Trophoblast cell (in vitro differentiated cells and primary cell): ENCODE measurements at regions not wholly inside any gene's neighbourhood (a gene's known extent, or its start where the extent isn't known, plus 50 kb on each side); places are given as distances from the start of the nearest gene placed in this dataset.
"Not testable (repeated sequence)": the region's sequence is repeated elsewhere in the genome, so short reads cannot be mapped to it uniquely, and the experiment has no call there.

Source experiments
- DNase-seq, 2 donors: peaks; one replicate each; pipeline ENCODE4 v3.0.0-alpha.2; 2016
- H2AFZ ChIP-seq: 2 replicates; pipeline ENCODE4 v1.6.1; 2013; ENCODE audit warnings: low read length, moderate library complexity, mild to moderate bottlenecking; ENCODE audit not compliant: insufficient read depth, poor library complexity
- H2AK5ac ChIP-seq: 2 replicates; pipeline ENCODE4 v1.6.1; 2013; ENCODE audit warnings: mild to moderate bottlenecking, low read length
- H2BK120ac ChIP-seq: 2 replicates; pipeline ENCODE4 v1.6.1; 2013; ENCODE audit warnings: low read length, mild to moderate bottlenecking, moderate library complexity; ENCODE audit not compliant: insufficient read depth, poor library complexity
- H2BK12ac ChIP-seq: 2 replicates; pipeline ENCODE4 v1.6.1; 2013; ENCODE audit warnings: mild to moderate bottlenecking, low read length, moderate library complexity
- H2BK5ac ChIP-seq: 2 replicates; pipeline ENCODE4 v1.6.1; 2013; ENCODE audit warnings: low read length, low read depth, moderate library complexity, mild to moderate bottlenecking; ENCODE audit not compliant: poor library complexity
- H3K14ac ChIP-seq: 2 replicates; pipeline ENCODE4 v1.6.1; 2013; ENCODE audit warnings: mild to moderate bottlenecking, low read length
- H3K18ac ChIP-seq: 2 replicates; pipeline ENCODE4 v1.6.1; 2013; ENCODE audit warnings: mild to moderate bottlenecking, low read length
- H3K23ac ChIP-seq: 2 replicates; pipeline ENCODE4 v1.6.1; 2013; ENCODE audit warnings: low read length
- H3K27ac ChIP-seq: 2 replicates; pipeline ENCODE4 v1.5.1; 2013; ENCODE audit warnings: low read depth, mild to moderate bottlenecking, inconsistent platforms, low read length, moderate library complexity
- H3K27me3 ChIP-seq: 2 replicates; pipeline ENCODE4 v1.6.1; 2013; ENCODE audit warnings: inconsistent platforms, mild to moderate bottlenecking, low read length, moderate library complexity; ENCODE audit not compliant: insufficient read depth
- H3K36me3 ChIP-seq, 2 experiments: 1 replicate in 1 of 2; 2 replicates in 1 of 2; pipeline ENCODE4 v1.6.1; 2013; ENCODE audit warnings: low read length in 2 of 2, mild to moderate bottlenecking in 2 of 2, moderate library complexity in 1 of 2; ENCODE audit not compliant: insufficient read depth in 2 of 2, control insufficient read depth in 1 of 2
- H3K4ac ChIP-seq: 2 replicates; pipeline ENCODE4 v1.6.1; 2013; ENCODE audit warnings: low read depth, mild to moderate bottlenecking, low read length, moderate library complexity
- H3K4me1 ChIP-seq, 2 experiments: 1 replicate in 1 of 2; 2 replicates in 1 of 2; pipeline ENCODE4 v1.6.1; 2013; ENCODE audit warnings: low read length in 2 of 2, mild to moderate bottlenecking in 2 of 2, moderate library complexity in 1 of 2; ENCODE audit not compliant: insufficient read depth in 2 of 2, control insufficient read depth in 1 of 2
- H3K4me2 ChIP-seq: 2 replicates; pipeline ENCODE4 v1.6.1; 2013; ENCODE audit warnings: inconsistent platforms, mild to moderate bottlenecking, low read length, moderate library complexity
- H3K4me3 ChIP-seq: 2 replicates; pipeline ENCODE4 v1.5.1; 2013; ENCODE audit warnings: mild to moderate bottlenecking, low read depth, low read length, inconsistent platforms
- H3K79me1 ChIP-seq: one replicate; pipeline ENCODE4 v1.6.1; 2013; ENCODE audit warnings: low read length
- H3K79me2 ChIP-seq: 2 replicates; pipeline ENCODE4 v1.6.1; 2013; ENCODE audit warnings: low read length, mild to moderate bottlenecking; ENCODE audit not compliant: control insufficient read depth, insufficient read depth, poor library complexity
- H3K9ac ChIP-seq: 2 replicates; pipeline ENCODE4 v1.6.1; 2013; ENCODE audit warnings: mild to moderate bottlenecking, low read length
- H3K9me3 ChIP-seq: 2 replicates; pipeline ENCODE4 v1.6.1; 2013; ENCODE audit warnings: low read depth, mild to moderate bottlenecking, control low read depth, inconsistent platforms, low read length; ENCODE audit not compliant: insufficient read depth
- H4K12ac ChIP-seq: 2 replicates; pipeline ENCODE4 v1.6.1; 2013; ENCODE audit warnings: low read depth, mild to moderate bottlenecking, low read length, moderate library complexity
- H4K8ac ChIP-seq: 2 replicates; pipeline ENCODE4 v1.6.1; 2013; ENCODE audit warnings: low read depth, mild to moderate bottlenecking, low read length, moderate library complexity
- H4K91ac ChIP-seq: one replicate; pipeline ENCODE4 v1.6.1; 2013; ENCODE audit warnings: low read depth, mild to moderate bottlenecking, low read length, moderate library complexity
- WGBS: extraction: QIAGEN DNeasy Blood & Tissue Kit; methylation state at CpG from one replicate; pipeline ENCODE4 v1.1.7; 2013; ENCODE audit warnings: missing lambda C conversion rate; ENCODE audit not compliant: insufficient read length, insufficient coverage; ENCODE audit errors: extremely low coverage; 5-methylcytosine and 5-hydroxymethylcytosine counted together

DNA sequence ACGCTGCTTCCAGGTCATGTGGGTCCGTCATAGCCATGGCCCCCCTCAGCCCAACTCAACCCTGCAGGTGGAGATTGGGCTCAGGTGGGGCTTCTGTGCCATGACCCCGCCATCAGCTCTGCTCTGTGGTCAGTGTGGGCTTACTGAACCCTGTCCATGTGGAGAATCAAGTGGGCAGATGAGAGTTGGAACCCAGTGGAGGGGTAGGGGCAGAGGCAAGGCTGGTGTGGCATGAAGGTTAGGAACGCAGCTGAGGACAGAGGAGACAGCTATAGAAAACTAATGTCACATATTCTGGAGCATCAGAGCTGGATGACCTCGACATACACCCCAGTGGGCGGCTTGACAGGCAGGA, 355.9 kb downstream of the PTPRU start:
- Histone ChIP-seq H3K27me3 (no peaks in the 10 kb centered on the region), H3K23ac (no peak overlapping the region), H2BK12ac (no peak overlapping the region), H2BK5ac (no peak overlapping the region), H4K12ac (no peak overlapping the region), H2AFZ (no peak overlapping the region), H3K36me3 (no peaks in the 10 kb centered on the region), H3K79me1 (no peaks in the 10 kb centered on the region), H3K9ac (no peak overlapping the region), H3K4ac (no peak overlapping the region), H3K27ac (no peak overlapping the region), H3K14ac (no peak overlapping the region), H2AK5ac (no peak overlapping the region), H3K18ac (no peak overlapping the region), H2BK120ac (no peak overlapping the region), H3K4me3 (no peak overlapping the region), H3K79me2 (no peaks in the 10 kb centered on the region), H3K9me3 (no peaks in the 10 kb centered on the region), H4K8ac (no peak overlapping the region), H3K4me1 (no peaks in the 10 kb centered on the region), H3K4me2 (no peak overlapping the region), H4K91ac (no peak overlapping the region)
- no peak for DNase-seq
- no CpG with 5 or more reads among the region's 6 CpGs for WGBS

- no peak overlapping the region for H4K8ac ChIP-seq
- H2AK5ac ChIP-seq, result no peak overlapping the region
- H3K4me3 ChIP-seq, result no peak overlapping the region
- no peak overlapping the region for H4K12ac ChIP-seq
- H3K14ac ChIP-seq, result no peak overlapping the region
- no peak overlapping the region for H3K23ac ChIP-seq
- no peak overlapping the region for H3K4ac ChIP-seq
- no peaks in the 10 kb centered on the region for H3K79me2 ChIP-seq
- no peak overlapping the region for H2BK5ac ChIP-seq
- no peak overlapping the region for H4K91ac ChIP-seq
- no peaks in the 10 kb centered on the region for H3K9me3 ChIP-seq
- WGBS, result no CpG with 5 or more reads among the region's 13 CpGs
- H3K79me1 ChIP-seq, result no peaks in the 10 kb centered on the region
- H3K4me2 ChIP-seq, result no peak overlapping the region
- no peak overlapping the region for H2BK12ac ChIP-seq
- H3K36me3 ChIP-seq, result no peaks in the 10 kb centered on the region
- H2BK120ac ChIP-seq, result no peak overlapping the region
- H3K27me3 ChIP-seq, result no peaks in the 10 kb centered on the region
- no peak overlapping the region for H3K9ac ChIP-seq
- no peak overlapping the region for H2AFZ ChIP-seq
- H3K18ac ChIP-seq, result no peak overlapping the region
- no peak for DNase-seq
- H3K27ac ChIP-seq, result no peak overlapping the region
- no peaks in the 10 kb centered on the region for H3K4me1 ChIP-seq
These were observed 355.4 kb downstream of the PTPRU start for GRCh38 chr1:29591601-29592260.

DNA sequence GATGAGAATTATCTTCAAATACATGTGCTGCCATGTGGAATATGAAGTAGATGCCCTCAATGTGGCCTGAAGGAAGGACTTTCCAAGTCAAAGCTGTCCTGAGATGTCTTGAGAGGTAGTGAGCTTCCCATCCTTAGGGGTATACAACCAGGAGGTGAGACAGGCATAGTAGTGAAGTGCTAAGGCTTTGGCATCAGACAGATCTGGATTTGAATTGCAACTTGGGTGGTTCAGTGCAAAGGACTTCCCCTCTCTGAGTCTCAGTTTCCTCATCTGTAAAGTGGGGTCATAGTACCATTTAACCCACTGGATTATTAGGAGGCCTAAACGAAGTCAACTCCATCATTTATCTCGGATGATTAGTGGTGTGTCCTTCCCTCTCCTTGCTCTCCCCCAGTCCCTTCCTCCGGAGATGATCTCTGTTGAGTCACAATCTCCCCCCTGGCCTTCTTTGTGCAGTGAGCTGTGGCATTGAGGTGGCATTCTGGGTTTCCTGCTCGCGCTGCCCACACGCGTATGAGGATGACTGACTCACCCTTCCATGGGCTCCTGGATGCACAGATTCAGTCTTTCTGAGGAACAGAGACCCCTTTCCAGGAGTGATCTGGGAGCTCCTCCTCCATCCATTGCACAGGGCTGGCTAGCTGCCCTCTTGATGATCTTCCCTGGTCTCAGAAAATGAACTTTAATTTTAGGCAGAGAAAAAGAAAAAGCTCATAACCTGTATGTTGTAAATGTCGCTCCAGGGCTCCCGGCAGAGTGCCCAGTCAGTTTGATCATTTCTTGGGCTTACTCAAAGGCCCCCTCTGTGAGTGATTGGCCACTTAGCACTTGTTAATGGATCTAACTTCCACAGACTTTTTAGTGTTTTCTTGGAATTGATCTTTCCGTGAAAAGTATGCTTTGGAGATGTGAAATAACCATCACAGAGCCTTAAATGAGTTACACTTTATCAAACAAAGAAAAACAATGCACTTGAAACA, 354.6 kb downstream of the PTPRU start:
- Histone ChIP-seq H3K4me1 (no peaks in the 10 kb centered on the region), H3K9ac (no peak overlapping the region), H2BK120ac (no peak overlapping the region), H4K8ac (no peak overlapping the region), H3K4me3 (no peak overlapping the region), H3K23ac (no peak overlapping the region), H3K4ac (no peak overlapping the region), H3K27me3 (no peaks in the 10 kb centered on the region), H2BK5ac (no peak overlapping the region), H3K36me3 (no peaks in the 10 kb centered on the region), H2AK5ac (no peak overlapping the region), H3K79me1 (no peaks in the 10 kb centered on the region), H3K27ac (no peak overlapping the region), H3K9me3 (no peaks in the 10 kb centered on the region), H3K4me2 (no peak overlapping the region), H2AFZ (no peak overlapping the region), H2BK12ac (no peak overlapping the region), H4K12ac (no peak overlapping the region), H3K18ac (no peak overlapping the region), H3K79me2 (no peaks in the 10 kb centered on the region), H4K91ac (no peak overlapping the region), H3K14ac (no peak overlapping the region)
- no CpG with 5 or more reads among the region's 10 CpGs for WGBS
- DNase-seq, result no peak

DNA sequence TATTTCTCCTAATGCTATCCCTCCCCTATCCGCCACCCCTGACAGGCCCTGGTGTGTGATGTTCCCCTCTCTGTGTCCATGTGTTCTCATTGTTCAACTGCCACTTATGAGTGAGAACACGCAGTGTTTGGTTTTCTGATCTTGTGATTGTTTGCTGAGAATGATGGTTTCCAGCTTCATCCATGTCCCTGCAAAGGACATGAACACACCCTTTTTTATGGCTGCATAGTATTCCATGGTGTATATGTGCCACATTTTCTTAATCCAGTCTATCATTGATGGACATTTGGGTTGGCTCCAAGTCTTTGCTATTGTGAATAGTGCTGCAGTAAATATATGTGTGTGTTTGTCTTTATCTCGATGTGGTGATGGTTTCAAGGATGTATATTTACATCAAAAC, 353.4 kb downstream of the PTPRU start:
- not testable (repeated sequence) for H3K14ac ChIP-seq, H3K79me1 ChIP-seq, H3K27ac ChIP-seq, H3K23ac ChIP-seq, H2BK5ac ChIP-seq, H3K4me2 ChIP-seq, H4K8ac ChIP-seq, H4K12ac ChIP-seq, H3K4me3 ChIP-seq, H3K9me3 ChIP-seq, H3K9ac ChIP-seq, DNase-seq, H2AFZ ChIP-seq, H2BK12ac ChIP-seq, H3K79me2 ChIP-seq, H2BK120ac ChIP-seq, H2AK5ac ChIP-seq, H3K4ac ChIP-seq, H3K18ac ChIP-seq, H3K4me1 ChIP-seq, H3K36me3 ChIP-seq, H4K91ac ChIP-seq, H3K27me3 ChIP-seq
- no CpG with 5 or more reads among the region's 3 CpGs for WGBS
